ENCODE measurements at regions not wholly inside any gene's neighbourhood (a gene's known extent, or its start where the extent isn't known, plus 50 kb on each side); places are given as distances from the start of the nearest gene placed in this dataset.

DNA sequence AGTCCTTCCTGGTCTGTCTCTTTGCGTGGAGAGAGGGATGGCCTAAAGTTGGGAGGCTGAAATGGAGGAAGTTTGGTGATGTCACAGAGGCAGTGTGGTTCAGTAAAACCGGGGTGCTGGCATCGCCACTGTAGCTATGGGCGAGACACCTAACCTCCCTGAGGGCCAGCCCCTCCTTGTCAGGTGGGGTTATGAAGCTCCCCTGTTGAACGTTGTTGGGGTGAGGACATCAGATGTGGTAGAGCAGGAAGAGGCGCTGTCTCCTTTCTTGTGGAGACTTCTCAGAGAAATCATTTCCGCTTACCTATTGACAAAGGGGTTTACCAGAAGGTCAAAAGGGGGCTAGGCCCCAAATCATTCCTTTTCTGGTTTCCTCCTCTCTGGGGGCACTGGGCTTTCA, 294.7 kb downstream of the SIPA1L2 start:
- no peaks in the 10 kb centered on the region for H3K36me3 ChIP-seq (ENCODE audit: control insufficient read depth, insufficient read depth, low read length)
- peaks cover 6% of the 10 kb centered on the region for H3K27me3 ChIP-seq (ENCODE audit: control insufficient read depth, insufficient read depth, low read length, poor library complexity, severe bottlenecking)
- no peaks in the 10 kb centered on the region for H3K4me1 ChIP-seq (ENCODE audit: control insufficient read depth, insufficient read depth, low read length)
- Mint-ChIP-seq H3K27me3 (ENCODE audit: insufficient read depth) (peaks cover 23% of the 10 kb centered on the region), H3K4me1 (peaks cover 5% of the 10 kb centered on the region), H3K9me3 (peaks cover 26% of the 10 kb centered on the region), H3K4me3 (no peak overlapping the region), H3K36me3 (ENCODE audit: low read depth) (peaks cover 3% of the 10 kb centered on the region), H3K27ac (no peak overlapping the region)
- TF ChIP-seq, protein P1, sequence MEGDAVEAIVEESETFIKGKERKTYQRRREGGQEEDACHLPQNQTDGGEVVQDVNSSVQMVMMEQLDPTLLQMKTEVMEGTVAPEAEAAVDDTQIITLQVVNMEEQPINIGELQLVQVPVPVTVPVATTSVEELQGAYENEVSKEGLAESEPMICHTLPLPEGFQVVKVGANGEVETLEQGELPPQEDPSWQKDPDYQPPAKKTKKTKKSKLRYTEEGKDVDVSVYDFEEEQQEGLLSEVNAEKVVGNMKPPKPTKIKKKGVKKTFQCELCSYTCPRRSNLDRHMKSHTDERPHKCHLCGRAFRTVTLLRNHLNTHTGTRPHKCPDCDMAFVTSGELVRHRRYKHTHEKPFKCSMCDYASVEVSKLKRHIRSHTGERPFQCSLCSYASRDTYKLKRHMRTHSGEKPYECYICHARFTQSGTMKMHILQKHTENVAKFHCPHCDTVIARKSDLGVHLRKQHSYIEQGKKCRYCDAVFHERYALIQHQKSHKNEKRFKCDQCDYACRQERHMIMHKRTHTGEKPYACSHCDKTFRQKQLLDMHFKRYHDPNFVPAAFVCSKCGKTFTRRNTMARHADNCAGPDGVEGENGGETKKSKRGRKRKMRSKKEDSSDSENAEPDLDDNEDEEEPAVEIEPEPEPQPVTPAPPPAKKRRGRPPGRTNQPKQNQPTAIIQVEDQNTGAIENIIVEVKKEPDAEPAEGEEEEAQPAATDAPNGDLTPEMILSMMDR (conservative IDR thresholded peaks at IDR 0.05) = no peak
- H3K9me3 ChIP-seq (ENCODE audit: control insufficient read depth, low read length) = peaks cover 9% of the 10 kb centered on the region
- DNase-seq = no peak
- H3K27ac ChIP-seq (ENCODE audit: low read depth, low read length) = no peak overlapping the region
- no peak overlapping the region for H3K4me3 ChIP-seq (ENCODE audit: low read length)
- no peak overlapping the region for H3K9ac ChIP-seq (ENCODE audit: extremely low read depth, low read length, poor library complexity, severe bottlenecking)
- 88 to 95% methylated on average over 6 to 7 of the region's 7 CpGs for WGBS, 2 experiments (ENCODE audit: insufficient coverage in 1 of 2, insufficient read length in 1 of 2)

DNA sequence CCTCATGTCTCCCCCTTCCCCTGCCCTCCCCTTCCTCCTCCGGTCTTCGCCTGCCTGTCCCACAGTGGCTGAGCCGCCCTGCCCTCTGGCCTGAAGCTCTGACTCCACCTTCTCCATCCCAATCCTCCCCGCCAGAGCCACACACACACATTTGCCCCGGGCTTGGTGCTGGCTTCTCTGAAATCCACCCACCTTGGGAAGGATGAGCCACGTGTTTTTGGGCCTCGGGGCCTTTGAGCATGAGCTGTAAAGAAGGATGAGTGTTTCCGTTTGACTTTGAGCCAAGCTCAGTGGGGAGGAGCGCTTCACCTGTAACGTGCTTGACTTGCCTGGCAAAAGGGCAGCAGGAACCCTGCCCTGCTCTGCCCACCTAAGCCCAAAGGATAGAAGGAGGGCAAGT, 295.1 kb downstream of the SIPA1L2 start:
- H3K4me3 Mint-ChIP-seq = no peak overlapping the region
- peaks cover 6% of the 10 kb centered on the region for H3K4me1 Mint-ChIP-seq
- TF ChIP-seq, protein P1 (conservative IDR thresholded peaks at IDR 0.05) = no peak
- no peaks in the 10 kb centered on the region for H3K36me3 ChIP-seq (ENCODE audit: control insufficient read depth, insufficient read depth, low read length)
- H3K36me3 Mint-ChIP-seq (ENCODE audit: low read depth) = peaks cover 4% of the 10 kb centered on the region
- H3K9ac ChIP-seq (ENCODE audit: extremely low read depth, low read length, poor library complexity, severe bottlenecking) = no peak overlapping the region
- peaks cover 6% of the 10 kb centered on the region for H3K27me3 ChIP-seq (ENCODE audit: control insufficient read depth, insufficient read depth, low read length, poor library complexity, severe bottlenecking)
- no peak overlapping the region for H3K27ac ChIP-seq (ENCODE audit: low read depth, low read length)
- peaks cover 31% of the 10 kb centered on the region for H3K9me3 Mint-ChIP-seq
- H3K4me1 ChIP-seq (ENCODE audit: control insufficient read depth, insufficient read depth, low read length) = no peaks in the 10 kb centered on the region
- DNase-seq = no peak
- H3K4me3 ChIP-seq (ENCODE audit: low read length) = no peak overlapping the region
- H3K9me3 ChIP-seq (ENCODE audit: control insufficient read depth, low read length) = peaks cover 13% of the 10 kb centered on the region
- H3K27me3 Mint-ChIP-seq (ENCODE audit: insufficient read depth) = peaks cover 21% of the 10 kb centered on the region
- 94 to 97% methylated on average over 6 to 10 of the region's 10 CpGs for WGBS, 2 experiments (ENCODE audit: insufficient coverage in 1 of 2, insufficient read length in 1 of 2)
- no peak overlapping the region for H3K27ac Mint-ChIP-seq

DNA sequence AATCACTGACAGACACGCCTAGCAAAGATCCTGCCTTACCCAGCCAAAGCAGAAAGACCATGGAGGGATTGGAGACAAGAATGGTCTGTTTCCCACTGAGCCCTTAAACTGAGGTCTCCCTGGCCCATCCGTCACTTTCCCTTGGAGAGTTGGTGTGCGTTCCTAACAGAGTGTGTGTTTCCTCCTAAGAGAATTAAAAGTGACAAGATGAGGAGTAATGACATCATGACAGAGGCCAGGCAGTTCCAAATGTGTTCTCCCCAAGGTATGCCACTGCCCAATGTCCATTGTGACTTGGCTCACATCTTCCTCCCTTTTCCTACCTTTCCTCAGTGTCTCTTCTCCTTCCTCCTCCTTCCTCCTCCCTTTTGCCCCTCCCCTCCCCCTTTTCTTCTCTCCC, 295.7 kb downstream of the SIPA1L2 start:
- 85 to 100% methylated on average over 2 to 3 of the region's 3 CpGs for WGBS, 2 experiments (ENCODE audit: insufficient coverage in 1 of 2, insufficient read length in 1 of 2)
- Mint-ChIP-seq H3K4me3 (no peak overlapping the region), H3K9me3 (peaks cover 34% of the 10 kb centered on the region), H3K36me3 (ENCODE audit: low read depth) (peaks cover 6% of the 10 kb centered on the region), H3K27me3 (ENCODE audit: insufficient read depth) (peaks cover 19% of the 10 kb centered on the region), H3K4me1 (peaks cover 8% of the 10 kb centered on the region), H3K27ac (no peak overlapping the region)
- H3K4me1 ChIP-seq (ENCODE audit: control insufficient read depth, insufficient read depth, low read length) = no peaks in the 10 kb centered on the region
- no peak overlapping the region for H3K4me3 ChIP-seq (ENCODE audit: low read length)
- DNase-seq = no peak
- no peak overlapping the region for H3K27ac ChIP-seq (ENCODE audit: low read depth, low read length)
- H3K9me3 ChIP-seq (ENCODE audit: control insufficient read depth, low read length) = peaks cover 17% of the 10 kb centered on the region
- peaks cover 6% of the 10 kb centered on the region for H3K27me3 ChIP-seq (ENCODE audit: control insufficient read depth, insufficient read depth, low read length, poor library complexity, severe bottlenecking)
- H3K36me3 ChIP-seq (ENCODE audit: control insufficient read depth, insufficient read depth, low read length) = no peaks in the 10 kb centered on the region
- no peak overlapping the region for H3K9ac ChIP-seq (ENCODE audit: extremely low read depth, low read length, poor library complexity, severe bottlenecking)
- TF ChIP-seq, protein P1 (conservative IDR thresholded peaks at IDR 0.05) = no peak

All from endodermal cell (in vitro differentiated cells).